HEK293 (cell line): ENCODE measurements at regions not wholly inside any gene's neighbourhood (a gene's known extent, or its start where the extent isn't known, plus 50 kb on each side); places are given as distances from the start of the nearest gene placed in this dataset.

Source experiments
- CTCF ChIA-PET: fragments of 350-600 bp; formaldehyde crosslinking; extraction: SDS; loops from one replicate; lab custom pipeline; 2021; ENCODE audit warnings: antibody characterized with exemption; lab: Yijun Ruan, JAX
- POLR2A ChIA-PET: fragments of 300-600 bp; formaldehyde crosslinking; extraction: SDS; loops from one replicate; lab custom pipeline; 2020; ENCODE audit warnings: antibody characterized with exemption, inconsistent platforms; lab: Yijun Ruan, JAX
- H3K27ac ChIP-seq: fragments of 200-500 bp; sonication (Bioruptor generic); 2 replicates; pipeline ENCODE4 v1.5.1; 2014; ENCODE audit warnings: low read depth, low read length, control low read depth, inconsistent platforms; ENCODE audit errors: extremely low read depth
- H3K36me3 ChIP-seq, 2 experiments: fragments of 200-500 bp in 1 of 2; sonication (Bioruptor generic) in 1 of 2; 1 replicate in 1 of 2; 2 replicates in 1 of 2; pipeline ENCODE4 v1.5.1; 2014 to 2017; ENCODE audit warnings: inconsistent platforms in 2 of 2, low read length in 2 of 2; ENCODE audit not compliant: control insufficient read depth in 2 of 2, insufficient read depth in 1 of 2
- H3K4me1 ChIP-seq: fragments of 200-500 bp; sonication (Bioruptor generic); 2 replicates; pipeline ENCODE4 v1.5.1; 2014; ENCODE audit warnings: mild to moderate bottlenecking, low read length, inconsistent platforms; ENCODE audit not compliant: control insufficient read depth, insufficient read depth
- H3K4me3 ChIP-seq: 2 replicates; pipeline ENCODE4 v1.5.1; 2011; ENCODE audit warnings: low read depth, mild to moderate bottlenecking, control low read depth, low read length, moderate library complexity
- H3K9me3 ChIP-seq: fragments of 200-500 bp; sonication (Bioruptor generic); 2 replicates; pipeline ENCODE4 v1.5.1; 2014; ENCODE audit warnings: low read depth, low read length, inconsistent platforms; ENCODE audit not compliant: control insufficient read depth, insufficient read depth
- MYNN ChIP-seq: fragments of 450-650 bp; formaldehyde crosslinking; IDR thresholded peaks from 2 replicates; pipeline ENCODE4 v1.5.1; 2016; ENCODE audit warnings: missing biosample characterization, missing genetic modification characterization, borderline replicate concordance
- MZF1 ChIP-seq: fragments of 450-650 bp; formaldehyde crosslinking; IDR thresholded peaks from 2 replicates; pipeline ENCODE4 v1.5.1; 2017; ENCODE audit warnings: missing biosample characterization, missing genetic modification characterization, borderline replicate concordance
- TCF7L2 ChIP-seq: IDR thresholded peaks from 2 replicates; pipeline ENCODE4 v1.6.1; 2011; ENCODE audit warnings: low read depth, mild to moderate bottlenecking, inconsistent platforms, low read length, moderate library complexity, borderline replicate concordance
- TSHZ1 ChIP-seq: fragments of 450-650 bp; formaldehyde crosslinking; IDR thresholded peaks from 2 replicates; pipeline ENCODE4 v1.5.1; 2016; ENCODE audit warnings: missing biosample characterization, missing genetic modification characterization, borderline replicate concordance
- ZBTB8A ChIP-seq: fragments of 450-650 bp; formaldehyde crosslinking; IDR thresholded peaks from 2 replicates; pipeline ENCODE4 v1.5.1; 2016; ENCODE audit warnings: missing biosample characterization, missing genetic modification characterization
- ZEB2 ChIP-seq: fragments of 450-650 bp; formaldehyde crosslinking; IDR thresholded peaks from 2 replicates; pipeline ENCODE4 v1.5.1; 2016; ENCODE audit warnings: missing biosample characterization, missing genetic modification characterization
- ZFHX2 ChIP-seq: fragments of 450-650 bp; formaldehyde crosslinking; conservative IDR thresholded peaks from 2 replicates; pipeline ENCODE4 v1.5.1; 2016; ENCODE audit warnings: missing biosample characterization, missing genetic modification characterization
- ZNF10 ChIP-seq: fragments of 450-650 bp; formaldehyde crosslinking; IDR thresholded peaks from 2 replicates; pipeline ENCODE4 v1.5.1; 2017; ENCODE audit warnings: missing biosample characterization, missing genetic modification characterization
- ZNF114 ChIP-seq: fragments of 450-650 bp; formaldehyde crosslinking; IDR thresholded peaks from 2 replicates; pipeline ENCODE4 v1.5.0; 2017; ENCODE audit warnings: missing biosample characterization, missing genetic modification characterization
- ZNF121 ChIP-seq: fragments of 450-650 bp; formaldehyde crosslinking; IDR thresholded peaks from 2 replicates; pipeline ENCODE4 v1.5.1; 2016; ENCODE audit warnings: missing biosample characterization, missing genetic modification characterization
- ZNF19 ChIP-seq: fragments of 450-650 bp; formaldehyde crosslinking; IDR thresholded peaks from 2 replicates; pipeline ENCODE4; 2016; ENCODE audit warnings: missing biosample characterization, missing genetic modification characterization, low read depth
- ZNF223 ChIP-seq: fragments of 450-650 bp; formaldehyde crosslinking; IDR thresholded peaks from 2 replicates; pipeline ENCODE4 v1.5.1; 2016; ENCODE audit warnings: missing biosample characterization, missing genetic modification characterization
- ZNF48 ChIP-seq: fragments of 450-650 bp; formaldehyde crosslinking; IDR thresholded peaks from 2 replicates; pipeline ENCODE4 v1.5.1; 2016; ENCODE audit warnings: missing biosample characterization, missing genetic modification characterization
- ZNF501 ChIP-seq: fragments of 450-650 bp; formaldehyde crosslinking; IDR thresholded peaks from 2 replicates; pipeline ENCODE4 v1.5.1; 2016; ENCODE audit warnings: missing biosample characterization, missing genetic modification characterization
- ZNF513 ChIP-seq: fragments of 450-650 bp; IDR thresholded peaks from 2 replicates; pipeline ENCODE4 v1.5.1; 2018; ENCODE audit warnings: missing biosample characterization, missing genetic modification characterization
- ZNF529 ChIP-seq: fragments of 450-650 bp; formaldehyde crosslinking; IDR thresholded peaks from 2 replicates; pipeline ENCODE4 v1.5.1; 2017; ENCODE audit warnings: missing genetic modification characterization, missing biosample characterization; ENCODE audit not compliant: insufficient replicate concordance
- ZNF530 ChIP-seq: fragments of 450-650 bp; formaldehyde crosslinking; IDR thresholded peaks from 2 replicates; pipeline ENCODE4 v1.5.1; 2016; ENCODE audit warnings: low read depth, missing biosample characterization, missing genetic modification characterization
- ZNF555 ChIP-seq: fragments of 450-650 bp; formaldehyde crosslinking; conservative IDR thresholded peaks from 2 replicates; pipeline ENCODE4 v1.5.1; 2017; ENCODE audit warnings: missing biosample characterization, mild to moderate bottlenecking, missing genetic modification characterization, inconsistent platforms
- ZNF558 ChIP-seq: fragments of 450-650 bp; formaldehyde crosslinking; IDR thresholded peaks from 2 replicates; pipeline ENCODE4 v1.5.1; 2016; ENCODE audit warnings: missing biosample characterization, missing genetic modification characterization
- ZNF629 ChIP-seq: fragments of 450-650 bp; formaldehyde crosslinking; IDR thresholded peaks from 2 replicates; pipeline ENCODE4 v1.5.1; 2017; ENCODE audit warnings: missing biosample characterization, missing genetic modification characterization
- ZNF707 ChIP-seq: fragments of 450-650 bp; formaldehyde crosslinking; IDR thresholded peaks from 2 replicates; pipeline ENCODE4 v1.5.1; 2016; ENCODE audit warnings: missing biosample characterization, missing genetic modification characterization
- ZNF747 ChIP-seq: fragments of 450-650 bp; formaldehyde crosslinking; IDR thresholded peaks from 2 replicates; pipeline ENCODE4 v1.5.1; 2016; ENCODE audit warnings: missing biosample characterization, missing genetic modification characterization
- ZNF768 ChIP-seq: fragments of 450-650 bp; formaldehyde crosslinking; IDR thresholded peaks from 2 replicates; pipeline ENCODE4 v1.5.1; 2018; ENCODE audit warnings: missing biosample characterization, mild to moderate bottlenecking, missing genetic modification characterization
- ZNF792 ChIP-seq: fragments of 450-650 bp; formaldehyde crosslinking; IDR thresholded peaks from 2 replicates; pipeline ENCODE4 v1.5.1; 2016; ENCODE audit warnings: missing biosample characterization, missing genetic modification characterization
- ZSCAN18 ChIP-seq: fragments of 450-650 bp; formaldehyde crosslinking; IDR thresholded peaks from 2 replicates; pipeline ENCODE4 v1.5.1; 2016; ENCODE audit warnings: missing biosample characterization, missing genetic modification characterization
- ZXDB ChIP-seq: fragments of 450-650 bp; formaldehyde crosslinking; IDR thresholded peaks from 2 replicates; pipeline ENCODE4 v1.5.1; 2016; ENCODE audit warnings: missing biosample characterization, missing genetic modification characterization

- TF ChIP-seq ZNF48, result no peak
- TF ChIP-seq ZEB2 (tag by site-specific recombination), result no peak
Observed at GRCh38 chr1:14440731-14441130, 157.8 kb upstream of the KAZN start (continued).

GRCh38 chr1:14441302-14441741 is 157.2 kb upstream of the KAZN start:
- no peaks in the 10 kb centered on the region for H3K9me3 ChIP-seq
- no peaks in the 10 kb centered on the region for H3K36me3 ChIP-seq

GRCh38 chr1:14442669-14443068 is 155.8 kb upstream of the KAZN start:
- Histone ChIP-seq H3K36me3 (no peaks in the 10 kb centered on the region), H3K9me3 (no peaks in the 10 kb centered on the region), H3K4me1 (peaks cover 17% of the 10 kb centered on the region), H3K27ac (no peak overlapping the region), H3K4me3 (no peak overlapping the region)
- TF ChIP-seq ZBTB8A (tag by site-specific recombination) (peak; percentile 3; the same call in 1 of the 2 replicates), MYNN (tag by site-specific recombination) (no peak)
- ChIA-PET POLR2A (no interaction called here), CTCF (interaction anchor here (0.6 kb wide), 4 partner anchors 11 to 666 kb away, joined by 3 to 4 read pairs (median 3); no protein-coding TSS in a partner anchor)

More at GRCh38 chr1:14441302-14441741, 157.2 kb upstream of the KAZN start:
- CTCF ChIA-PET, result interaction anchor here (0.7 kb wide), 1 partner anchor 337 kb away, joined by 4 read pairs; no protein-coding TSS in a partner anchor
- no peak overlapping the region for H3K4me3 ChIP-seq
- TF ChIP-seq ZNF792 (tag by site-specific recombination), result no peak
- no peak for TF ChIP-seq MYNN (tag by site-specific recombination)
- TF ChIP-seq ZNF555 (tag by site-specific recombination), result no peak
- TF ChIP-seq ZNF19, result no peak
- no peak for TF ChIP-seq ZNF48
- no peak for TF ChIP-seq MZF1 (tag by site-specific recombination)
- no peak for TF ChIP-seq ZNF513
- no peak for TF ChIP-seq ZNF10 (tag by site-specific recombination)
- TF ChIP-seq ZNF558, result no peak
- no peak for TF ChIP-seq ZNF747 (tag by site-specific recombination)
- TF ChIP-seq ZNF529, result no peak
- no peak for TF ChIP-seq ZNF114 (tag by site-specific recombination)
- TF ChIP-seq ZNF121 (tag by site-specific recombination), result no peak
- TF ChIP-seq ZFHX2 (tag by site-specific recombination), result no peak
- no peak for TF ChIP-seq ZSCAN18
- TF ChIP-seq, all 188 proteins: peak for 0
- H3K4me1 ChIP-seq, result peaks cover 17% of the 10 kb centered on the region
- no peak overlapping the region for H3K27ac ChIP-seq
- POLR2A ChIA-PET, result no interaction called here

GRCh38 chr1:14443164-14443787 is 155.2 kb upstream of the KAZN start:
- POLR2A ChIA-PET, result no interaction called here
- peak overlapping the region; percentile 52 for H3K27ac ChIP-seq
- CTCF ChIA-PET, result interaction anchor here (0.6 kb wide), 2 partner anchors 337 to 666 kb away, joined by 3 to 4 read pairs; no protein-coding TSS in a partner anchor
- no peak for TF ChIP-seq ZNF707
- peak; percentile 36; the same call in 1 of the 2 replicates for TF ChIP-seq TSHZ1 (tag by site-specific recombination)
- TF ChIP-seq ZNF768, result no peak
- no peak for TF ChIP-seq ZNF501 (tag by site-specific recombination)
- no peak for TF ChIP-seq ZNF223 (tag by site-specific recombination)
- TF ChIP-seq ZNF530 (tag by site-specific recombination), result no peak
- no peak for TF ChIP-seq ZXDB (tag by site-specific recombination)
- peak; percentile 65; the same call in 1 of the 2 replicates for TF ChIP-seq ZNF629
- peak; percentile 94 for TF ChIP-seq TCF7L2

More at GRCh38 chr1:14443164-14443787, 155.2 kb upstream of the KAZN start:
- Histone ChIP-seq H3K4me3 (no peak overlapping the region), H3K9me3 (no peaks in the 10 kb centered on the region), H3K4me1 (peaks cover 17% of the 10 kb centered on the region), H3K36me3 (no peaks in the 10 kb centered on the region)
